Chondrocyte (in vitro differentiated cells): ENCODE measurements at regions not wholly inside any gene's neighbourhood (a gene's known extent, or its start where the extent isn't known, plus 50 kb on each side); places are given as distances from the start of the nearest gene placed in this dataset.

Experiments
- DNase-seq: peaks from one replicate; pipeline ENCODE4 v3.0.0; 2021; ENCODE audit warnings: mixed read lengths, low spot score
- H3K27ac Mint-ChIP-seq: one replicate; pipeline ENCODE4 v1.8.0; 2021; ENCODE audit warnings: mild to moderate bottlenecking, moderate library complexity, mixed read lengths; ENCODE audit not compliant: unreplicated experiment
- H3K27me3 Mint-ChIP-seq: 2 replicates; pipeline ENCODE4 v1.8.0; 2021; ENCODE audit warnings: low read depth, mixed read lengths
- H3K36me3 Mint-ChIP-seq: 2 replicates; pipeline ENCODE4 v1.8.0; 2021; ENCODE audit warnings: low read depth, mixed read lengths
- H3K4me1 Mint-ChIP-seq: 2 replicates; pipeline ENCODE4 v1.8.0; 2021; ENCODE audit warnings: low read depth, mild to moderate bottlenecking, mixed read lengths
- H3K4me3 Mint-ChIP-seq: one replicate; pipeline ENCODE4 v1.8.0; 2021; ENCODE audit warnings: mild to moderate bottlenecking, moderate library complexity, mixed read lengths; ENCODE audit not compliant: unreplicated experiment
- H3K9me3 Mint-ChIP-seq: 2 replicates; pipeline ENCODE4 v1.8.0; 2021; ENCODE audit warnings: low read depth, mixed read lengths
- TF ChIP-seq, protein P1 (sequence below): fragments of 200-600 bp; sonication (generic); IDR thresholded peaks from 2 replicates; pipeline ENCODE4 v1.5.0; 2021; ENCODE audit warnings: antibody characterized with exemption, mild to moderate bottlenecking, moderate library complexity

DNA sequence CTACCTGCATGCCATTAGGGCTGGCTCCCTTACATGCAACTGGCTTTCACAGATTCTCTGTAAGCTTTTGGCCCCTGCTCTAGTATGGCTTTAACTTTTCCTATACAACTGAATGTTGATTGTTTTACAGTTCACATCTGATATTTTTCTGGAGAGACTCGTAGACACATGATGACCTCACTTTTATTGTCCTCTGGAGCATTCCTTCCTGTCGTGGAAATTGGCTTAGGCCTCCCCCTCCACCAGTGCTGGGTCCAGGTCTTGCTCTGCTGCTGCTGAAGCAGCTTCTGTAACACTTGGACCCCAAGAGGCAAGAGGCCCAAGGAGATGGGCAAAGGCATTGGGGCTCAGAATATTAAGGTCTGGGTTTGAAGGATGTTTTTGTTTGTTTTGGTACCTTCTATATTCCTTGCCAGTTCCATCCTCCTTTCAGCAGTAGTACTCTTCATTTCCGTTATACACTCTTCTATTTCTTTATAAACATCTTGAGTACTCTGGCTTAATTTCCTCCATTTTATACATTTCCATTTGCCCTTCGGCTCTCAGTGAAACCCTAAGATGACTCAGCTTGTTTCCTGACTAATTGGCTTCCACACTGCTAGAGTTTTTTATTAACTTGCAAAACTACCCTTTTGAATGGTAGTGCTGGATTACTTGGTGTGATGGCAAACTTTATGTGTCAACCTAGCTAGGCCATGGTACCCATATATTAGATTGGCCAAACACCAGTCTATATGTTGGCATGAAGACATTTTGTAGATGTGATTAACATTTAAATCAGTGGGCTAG, 219.8 kb downstream of the CDCA7 start:
- Mint-ChIP-seq H3K9me3 (peaks cover 9% of the 10 kb centered on the region), H3K4me3 (no peak overlapping the region), H3K36me3 (peaks cover 1% of the 10 kb centered on the region), H3K4me1 (peaks cover 12% of the 10 kb centered on the region), H3K27ac (no peak overlapping the region), H3K27me3 (no peaks in the 10 kb centered on the region)
- no peak for DNase-seq
- TF ChIP-seq, protein P1, sequence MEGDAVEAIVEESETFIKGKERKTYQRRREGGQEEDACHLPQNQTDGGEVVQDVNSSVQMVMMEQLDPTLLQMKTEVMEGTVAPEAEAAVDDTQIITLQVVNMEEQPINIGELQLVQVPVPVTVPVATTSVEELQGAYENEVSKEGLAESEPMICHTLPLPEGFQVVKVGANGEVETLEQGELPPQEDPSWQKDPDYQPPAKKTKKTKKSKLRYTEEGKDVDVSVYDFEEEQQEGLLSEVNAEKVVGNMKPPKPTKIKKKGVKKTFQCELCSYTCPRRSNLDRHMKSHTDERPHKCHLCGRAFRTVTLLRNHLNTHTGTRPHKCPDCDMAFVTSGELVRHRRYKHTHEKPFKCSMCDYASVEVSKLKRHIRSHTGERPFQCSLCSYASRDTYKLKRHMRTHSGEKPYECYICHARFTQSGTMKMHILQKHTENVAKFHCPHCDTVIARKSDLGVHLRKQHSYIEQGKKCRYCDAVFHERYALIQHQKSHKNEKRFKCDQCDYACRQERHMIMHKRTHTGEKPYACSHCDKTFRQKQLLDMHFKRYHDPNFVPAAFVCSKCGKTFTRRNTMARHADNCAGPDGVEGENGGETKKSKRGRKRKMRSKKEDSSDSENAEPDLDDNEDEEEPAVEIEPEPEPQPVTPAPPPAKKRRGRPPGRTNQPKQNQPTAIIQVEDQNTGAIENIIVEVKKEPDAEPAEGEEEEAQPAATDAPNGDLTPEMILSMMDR = no peak

GRCh38 chr2:173578404-173579107, 223.9 kb downstream of the CDCA7 start:
- peaks cover 9% of the 10 kb centered on the region for H3K9me3 Mint-ChIP-seq
- peaks cover 1% of the 10 kb centered on the region for H3K36me3 Mint-ChIP-seq
- H3K27ac Mint-ChIP-seq = no peak overlapping the region
- TF ChIP-seq, protein P1 = no peak
- no peak overlapping the region for H3K4me3 Mint-ChIP-seq
- H3K27me3 Mint-ChIP-seq = no peaks in the 10 kb centered on the region
- H3K4me1 Mint-ChIP-seq = peaks cover 6% of the 10 kb centered on the region
- no peak for DNase-seq

DNA sequence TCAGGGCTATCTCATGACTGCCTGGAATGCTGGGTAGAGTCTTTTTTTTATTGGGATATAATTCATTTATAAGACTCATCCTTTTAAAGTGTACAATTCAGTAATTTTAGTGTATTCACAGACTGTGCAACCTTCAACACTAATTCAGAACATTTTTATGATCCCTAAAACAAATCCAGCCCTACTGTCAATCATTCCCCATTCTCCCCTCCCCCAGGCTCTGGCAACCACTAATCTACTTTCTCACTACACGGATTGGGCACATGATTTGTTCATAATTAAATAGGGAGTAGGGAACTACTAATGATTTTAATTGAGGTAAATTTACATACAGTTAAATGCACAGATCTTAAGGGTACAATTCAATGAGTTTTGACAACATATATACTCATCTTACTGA, 225.7 kb downstream of the CDCA7 start:
- Mint-ChIP-seq H3K4me3 (no peak overlapping the region), H3K27me3 (no peaks in the 10 kb centered on the region), H3K9me3 (no peaks in the 10 kb centered on the region), H3K4me1 (peaks cover 12% of the 10 kb centered on the region), H3K27ac (no peak overlapping the region), H3K36me3 (peaks cover 1% of the 10 kb centered on the region)
- TF ChIP-seq, protein P1 = no peak
- DNase-seq = no peak

DNA sequence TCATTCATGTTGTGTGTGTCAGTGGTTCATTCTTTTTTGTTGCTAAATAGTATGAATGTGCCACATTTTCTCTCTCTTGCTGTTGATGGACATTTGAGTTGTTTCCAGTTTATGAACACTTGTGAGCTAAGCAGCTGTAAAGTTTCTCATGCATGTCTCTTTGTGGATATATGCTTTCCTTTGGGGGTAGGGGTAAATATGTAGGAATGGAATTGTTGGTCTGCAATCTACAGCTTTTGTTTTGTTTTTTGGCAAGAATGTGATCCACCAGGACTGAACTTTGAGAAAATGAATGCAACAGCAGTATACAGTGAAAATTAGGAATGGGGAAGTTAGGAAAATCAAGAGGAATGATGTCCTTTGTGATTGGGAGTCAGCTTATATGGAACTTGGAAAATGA, 226.3 kb downstream of the CDCA7 start:
- peaks cover 12% of the 10 kb centered on the region for H3K4me1 Mint-ChIP-seq
- H3K4me3 Mint-ChIP-seq = no peak overlapping the region
- H3K27ac Mint-ChIP-seq = no peak overlapping the region
- H3K27me3 Mint-ChIP-seq = no peaks in the 10 kb centered on the region
- H3K36me3 Mint-ChIP-seq = no peaks in the 10 kb centered on the region
- no peak for DNase-seq
- TF ChIP-seq, protein P1 = no peak
- H3K9me3 Mint-ChIP-seq = no peaks in the 10 kb centered on the region

- H3K9me3 Mint-ChIP-seq = no peaks in the 10 kb centered on the region
- TF ChIP-seq, protein P1 = no peak
- H3K27ac Mint-ChIP-seq = no peak overlapping the region
- no peak overlapping the region for H3K4me3 Mint-ChIP-seq
- no peak for DNase-seq
- peaks cover 12% of the 10 kb centered on the region for H3K4me1 Mint-ChIP-seq
- no peaks in the 10 kb centered on the region for H3K36me3 Mint-ChIP-seq
- H3K27me3 Mint-ChIP-seq = no peaks in the 10 kb centered on the region
These were observed 228.5 kb downstream of the CDCA7 start for GRCh38 chr2:173583196-173583595.
